Natural killer cell (primary cell): ENCODE measurements at regions not wholly inside any gene's neighbourhood (a gene's known extent, or its start where the extent isn't known, plus 50 kb on each side); places are given as distances from the start of the nearest gene placed in this dataset.
"Not testable (repeated sequence)": the region's sequence is repeated elsewhere in the genome, so short reads cannot be mapped to it uniquely, and the experiment has no call there.

ENCODE experiments used
- ATAC-seq, 3 donors: fragments of 150-1000 bp in 2 of 3; fragments of 200-7000 bp in 1 of 3; cut with Tn5 transposase; 1 replicate in 1 of 3; 2 replicates in 2 of 3; pipeline ENCODE4 v1.10.0; 2021; ENCODE audit warnings: mild to moderate bottlenecking in 2 of 3, moderate library complexity in 2 of 3
- DNase-seq, 2 donors: peaks; one replicate each; pipeline versions ENCODE4 v3.0.0 to v3.0.0-alpha.2; 2013 to 2021; ENCODE audit warnings: mixed read lengths in 1 of 2
- H3K27ac ChIP-seq: one replicate; pipeline ENCODE4 v1.5.1; 2013; ENCODE audit warnings: mild to moderate bottlenecking, low read length
- H3K27me3 ChIP-seq: one replicate; pipeline ENCODE4 v1.6.1; 2013; ENCODE audit warnings: low read length; ENCODE audit not compliant: control insufficient read depth, insufficient read depth
- H3K36me3 ChIP-seq: one replicate; pipeline ENCODE4 v1.6.1; 2013; ENCODE audit warnings: low read length; ENCODE audit not compliant: control insufficient read depth, insufficient read depth
- H3K4me1 ChIP-seq: one replicate; pipeline ENCODE4 v1.6.1; 2013; ENCODE audit warnings: low read length; ENCODE audit not compliant: control insufficient read depth, insufficient read depth
- H3K4me3 ChIP-seq: one replicate; pipeline ENCODE4 v1.5.1; 2013; ENCODE audit warnings: low read length
- H3K9me3 ChIP-seq: one replicate; pipeline ENCODE4 v1.6.1; 2013; ENCODE audit warnings: low read length; ENCODE audit not compliant: control insufficient read depth, insufficient read depth
- H3K27ac Mint-ChIP-seq, 2 donors: one replicate each; pipeline ENCODE4 v1.8.0; 2022; ENCODE audit warnings: mild to moderate bottlenecking in 2 of 2, mixed read lengths in 2 of 2, moderate library complexity in 1 of 2
- H3K27me3 Mint-ChIP-seq, 2 donors: one replicate each; pipeline ENCODE4 v1.8.0; 2022; ENCODE audit warnings: low read depth in 2 of 2, mixed read lengths in 2 of 2
- H3K36me3 Mint-ChIP-seq: one replicate; pipeline ENCODE4 v1.8.0; 2022; ENCODE audit warnings: mixed read lengths
- H3K4me1 Mint-ChIP-seq, 2 donors: one replicate each; pipeline ENCODE4 v1.8.0; 2022; ENCODE audit warnings: mixed read lengths in 2 of 2
- H3K4me3 Mint-ChIP-seq: one replicate; pipeline ENCODE4 v1.8.0; 2022; ENCODE audit warnings: mild to moderate bottlenecking, moderate library complexity, mixed read lengths
- H3K9me3 Mint-ChIP-seq, 2 donors: one replicate each; pipeline ENCODE4 v1.8.0; 2022; ENCODE audit warnings: mixed read lengths in 2 of 2
- whole genome bisulfite sequencing: methylation state at CpG from one replicate; pipeline ENCODE4 v1.1.7; 2013; ENCODE audit warnings: missing lambda C conversion rate; ENCODE audit not compliant: insufficient coverage; 5-methylcytosine and 5-hydroxymethylcytosine counted together
- intact Hi-C: fragments of 100-400 bp; cut with micrococcal nuclease; formaldehyde crosslinking; loops from one replicate; pipeline ENCODE4 v1.14.2; 2022
- TF ChIP-seq, protein P1 (sequence below): fragments of 200-600 bp; IDR thresholded peaks from one replicate; pipeline ENCODE4 v1.8.0; 2022; ENCODE audit warnings: antibody characterized with exemption

- TF ChIP-seq, protein P1, sequence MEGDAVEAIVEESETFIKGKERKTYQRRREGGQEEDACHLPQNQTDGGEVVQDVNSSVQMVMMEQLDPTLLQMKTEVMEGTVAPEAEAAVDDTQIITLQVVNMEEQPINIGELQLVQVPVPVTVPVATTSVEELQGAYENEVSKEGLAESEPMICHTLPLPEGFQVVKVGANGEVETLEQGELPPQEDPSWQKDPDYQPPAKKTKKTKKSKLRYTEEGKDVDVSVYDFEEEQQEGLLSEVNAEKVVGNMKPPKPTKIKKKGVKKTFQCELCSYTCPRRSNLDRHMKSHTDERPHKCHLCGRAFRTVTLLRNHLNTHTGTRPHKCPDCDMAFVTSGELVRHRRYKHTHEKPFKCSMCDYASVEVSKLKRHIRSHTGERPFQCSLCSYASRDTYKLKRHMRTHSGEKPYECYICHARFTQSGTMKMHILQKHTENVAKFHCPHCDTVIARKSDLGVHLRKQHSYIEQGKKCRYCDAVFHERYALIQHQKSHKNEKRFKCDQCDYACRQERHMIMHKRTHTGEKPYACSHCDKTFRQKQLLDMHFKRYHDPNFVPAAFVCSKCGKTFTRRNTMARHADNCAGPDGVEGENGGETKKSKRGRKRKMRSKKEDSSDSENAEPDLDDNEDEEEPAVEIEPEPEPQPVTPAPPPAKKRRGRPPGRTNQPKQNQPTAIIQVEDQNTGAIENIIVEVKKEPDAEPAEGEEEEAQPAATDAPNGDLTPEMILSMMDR: peak; percentile 77
- DNase-seq: peak; percentile 67 to 80
- Histone ChIP-seq H3K27ac (no peak overlapping the region), H3K9me3 (no peaks in the 10 kb centered on the region), H3K27me3 (no peaks in the 10 kb centered on the region), H3K36me3 (no peaks in the 10 kb centered on the region), H3K4me1 (peaks cover 13% of the 10 kb centered on the region), H3K4me3 (no peak overlapping the region)
- ATAC-seq: peak; percentile 90 to 95 (median 91)
- H3K36me3 Mint-ChIP-seq: no peaks in the 10 kb centered on the region
- peak overlapping the region in 1 of 2 donors; percentile 58 for H3K27ac Mint-ChIP-seq
- no peaks in the 10 kb centered on the region for H3K27me3 Mint-ChIP-seq
- WGBS: 59% methylated on average over 3 of the region's 3 CpGs
- peaks cover 33 to 38% of the 10 kb centered on the region in 2 donors for H3K4me1 Mint-ChIP-seq
- intact Hi-C loops: loop anchor here (1.0 kb wide), 1 partner anchor 93 kb away; no protein-coding TSS in a partner anchor
- no peaks in the 10 kb centered on the region for H3K9me3 Mint-ChIP-seq
- H3K4me3 Mint-ChIP-seq: no peak overlapping the region
Observed at GRCh38 chr3:8324747-8325146, 176.9 kb upstream of the LMCD1 start.

- H3K4me1 Mint-ChIP-seq: peaks cover 36 to 40% of the 10 kb centered on the region in 2 donors
- H3K4me3 Mint-ChIP-seq: no peak overlapping the region
- H3K4me1 ChIP-seq: peaks cover 13% of the 10 kb centered on the region
- no peaks in the 10 kb centered on the region for H3K27me3 ChIP-seq
- TF ChIP-seq, protein P1: no peak
- H3K36me3 ChIP-seq: no peaks in the 10 kb centered on the region
- intact Hi-C loops: no loop called here
- WGBS: no CpG with 5 or more reads among the region's 2 CpGs
- no peaks in the 10 kb centered on the region for H3K9me3 Mint-ChIP-seq
- H3K27ac Mint-ChIP-seq: peak overlapping the region in 1 of 2 donors; percentile 58
- H3K4me3 ChIP-seq: no peak overlapping the region
- ATAC-seq (no peak), DNase-seq (no peak)
- H3K9me3 ChIP-seq: no peaks in the 10 kb centered on the region
- H3K36me3 Mint-ChIP-seq: no peaks in the 10 kb centered on the region
- H3K27ac ChIP-seq: no peak overlapping the region
- no peaks in the 10 kb centered on the region for H3K27me3 Mint-ChIP-seq
Observed at GRCh38 chr3:8325306-8325705, 176.3 kb upstream of the LMCD1 start.

- H3K36me3 Mint-ChIP-seq, H3K9me3 Mint-ChIP-seq, H3K9me3 ChIP-seq, H3K4me3 Mint-ChIP-seq, H3K27me3 ChIP-seq, H3K27ac ChIP-seq, H3K27ac Mint-ChIP-seq, intact Hi-C loops, H3K4me3 ChIP-seq, ATAC-seq, H3K27me3 Mint-ChIP-seq, DNase-seq, H3K36me3 ChIP-seq: not testable (repeated sequence)
- peaks cover 36 to 40% of the 10 kb centered on the region in 2 donors for H3K4me1 Mint-ChIP-seq
- 94% methylated on average over 16 of the region's 18 CpGs for WGBS
- peaks cover 13% of the 10 kb centered on the region for H3K4me1 ChIP-seq
Observed at GRCh38 chr3:8325833-8326232, 175.8 kb upstream of the LMCD1 start.

DNA sequence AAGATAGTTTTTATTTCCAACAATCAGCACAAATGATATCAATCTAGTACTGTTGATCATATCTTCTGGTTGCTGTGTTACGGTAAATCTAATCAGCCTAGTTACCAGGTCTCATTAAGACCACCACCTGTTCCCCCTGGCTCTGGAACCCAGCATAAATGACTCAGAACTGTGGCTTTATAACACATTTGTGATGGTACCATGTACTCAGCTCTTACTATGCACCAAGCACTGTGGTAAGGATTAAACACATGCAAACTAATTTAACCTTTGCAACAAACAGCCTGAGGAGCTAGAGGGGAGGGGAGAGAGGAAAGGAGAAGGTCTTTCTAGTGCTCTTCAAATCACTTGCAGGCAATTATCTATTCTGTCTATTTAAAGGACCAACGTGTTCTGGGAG, 173.9 kb upstream of the LMCD1 start:
- intact Hi-C loops: loop anchor here (1.0 kb wide), 1 partner anchor 30 kb away; no protein-coding TSS in a partner anchor
- WGBS: 89% methylated on average over 1 of the region's 2 CpGs
- no peak overlapping the region for H3K4me3 ChIP-seq

More for the DNA sequence above, 173.9 kb upstream of the LMCD1 start:
- H3K36me3 ChIP-seq: no peaks in the 10 kb centered on the region
- peaks cover 13% of the 10 kb centered on the region for H3K4me1 ChIP-seq
- TF ChIP-seq, protein P1: no peak
- ATAC-seq: peak in 1 of 3 donors; percentile 24
- no peak overlapping the region for H3K4me3 Mint-ChIP-seq
- no peak for DNase-seq
- no peaks in the 10 kb centered on the region for H3K36me3 Mint-ChIP-seq
- H3K27me3 ChIP-seq: no peaks in the 10 kb centered on the region
- no peaks in the 10 kb centered on the region for H3K9me3 Mint-ChIP-seq
- H3K9me3 ChIP-seq: no peaks in the 10 kb centered on the region
- peaks cover 36 to 40% of the 10 kb centered on the region in 2 donors for H3K4me1 Mint-ChIP-seq
- no peak overlapping the region for H3K27ac ChIP-seq
- no peaks in the 10 kb centered on the region for H3K27me3 Mint-ChIP-seq
- peak overlapping the region; percentile 56 to 83 for H3K27ac Mint-ChIP-seq
